DMS53 treated with DMSO at 0.1 percent for 48 hours (cell line): ENCODE measurements at regions not wholly inside any gene's neighbourhood (a gene's known extent, or its start where the extent isn't known, plus 50 kb on each side); places are given as distances from the start of the nearest gene placed in this dataset.
A peak's percentile ranks its signal among the peaks of the same experiment; 100 is the strongest.

Source experiments
- DNase-seq: peaks from one replicate; lab custom pipeline; 2025; ENCODE audit not compliant: unreplicated experiment; lab: John Stamatoyannopoulos, UW

GRCh38 chr4:111542056-111542455 is 603.2 kb upstream of the FAM241A start:
- DNase-seq: no peak

GRCh38 chr4:111546881-111547280 is 598.4 kb upstream of the FAM241A start:
- DNase-seq: peak; percentile 13

- no peak for DNase-seq
Measured at GRCh38 chr4:111556141-111556781, 589.0 kb upstream of the FAM241A start.

DNA sequence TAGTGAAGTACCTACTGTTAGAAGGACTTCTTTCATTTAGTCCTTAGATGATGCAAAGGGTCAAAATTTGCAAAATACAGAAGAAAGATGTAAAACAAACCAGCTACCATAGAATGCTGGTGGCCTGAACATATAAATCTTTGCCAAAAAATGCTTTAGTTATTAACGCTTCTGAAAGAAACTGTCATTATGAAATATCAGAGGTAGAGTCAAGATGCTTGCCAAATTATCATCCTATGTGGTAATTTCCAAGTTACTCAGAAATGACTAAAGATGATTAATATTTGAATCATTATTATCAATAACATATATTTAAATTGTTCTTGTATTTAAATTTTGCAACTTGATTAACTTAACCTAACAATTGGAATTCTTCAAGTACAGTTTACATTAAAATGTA is 588.4 kb upstream of the FAM241A start:
- no peak for DNase-seq

DNA sequence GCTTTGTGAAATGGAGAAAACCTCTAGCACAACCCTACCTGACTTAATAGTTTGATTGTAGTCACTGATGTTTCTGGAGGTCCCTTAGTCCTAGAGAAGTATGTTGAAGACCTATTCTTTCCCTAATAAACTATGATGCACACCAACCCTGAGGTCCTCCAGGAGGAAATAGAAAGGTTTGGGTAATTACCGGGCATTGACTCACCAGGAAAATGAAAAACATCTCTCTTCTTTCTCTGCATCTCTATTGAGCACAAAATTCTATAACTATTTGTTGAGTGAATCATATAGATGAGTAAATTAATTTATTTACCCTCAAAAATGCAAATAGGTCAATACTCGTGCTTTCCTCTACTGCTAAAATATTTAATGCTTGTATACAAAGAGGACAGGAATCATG is 582.4 kb upstream of the FAM241A start:
- no peak for DNase-seq

- DNase-seq: no peak
Measured at GRCh38 chr4:111572470-111572869, 572.8 kb upstream of the FAM241A start.

- no peak for DNase-seq
Measured at GRCh38 chr4:111573386-111573785, 571.9 kb upstream of the FAM241A start.

GRCh38 chr4:111579767-111580166 is 565.5 kb upstream of the FAM241A start:
- no peak for DNase-seq

GRCh38 chr4:111595456-111595855 is 549.8 kb upstream of the FAM241A start:
- no peak for DNase-seq

GRCh38 chr4:111596491-111596890 is 548.8 kb upstream of the FAM241A start:
- no peak for DNase-seq

DNA sequence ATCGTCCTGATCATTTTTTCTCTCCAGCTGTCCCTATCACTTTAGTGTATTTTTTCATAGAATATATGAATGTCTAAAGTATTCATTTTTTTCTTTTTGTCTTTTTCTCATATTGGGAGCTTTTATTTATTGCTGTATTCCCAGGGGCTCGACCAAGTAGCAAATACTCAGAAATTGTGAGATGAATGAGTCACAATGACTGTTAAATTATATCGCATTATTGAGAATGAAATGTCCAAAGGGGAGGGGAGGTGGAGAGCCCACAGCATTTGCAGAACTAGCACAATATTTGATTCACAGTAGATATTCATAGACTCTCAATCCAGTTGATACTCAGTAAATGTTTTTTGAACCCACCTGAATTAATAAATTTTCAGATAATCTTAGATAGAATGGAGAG is 543.6 kb upstream of the FAM241A start:
- no peak for DNase-seq

DNA sequence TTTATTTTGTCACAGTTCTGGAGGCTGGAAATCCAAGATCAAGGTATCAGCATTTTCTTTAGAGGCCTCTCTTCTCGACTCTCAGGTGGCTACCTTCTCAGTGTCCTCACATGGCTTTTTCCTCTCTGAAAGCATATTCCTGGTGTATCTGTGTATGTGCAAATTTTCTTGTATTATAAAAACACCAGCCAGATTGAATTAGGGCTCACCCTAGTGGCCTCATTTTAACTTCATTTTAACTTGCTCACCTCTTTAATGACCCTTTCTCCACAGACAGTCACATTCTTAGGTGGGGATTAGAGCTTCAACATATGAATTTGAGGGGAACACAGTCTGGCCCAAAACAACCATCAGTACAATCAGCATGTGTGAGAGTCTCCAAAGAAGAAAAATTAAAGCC is 542.4 kb upstream of the FAM241A start:
- DNase-seq: peak; percentile 11

- DNase-seq: no peak
Measured at GRCh38 chr4:111605111-111605510, 540.1 kb upstream of the FAM241A start.

- DNase-seq: no peak
Measured at GRCh38 chr4:111610681-111611080, 534.6 kb upstream of the FAM241A start.

- no peak for DNase-seq
Measured at GRCh38 chr4:111618908-111619307, 526.3 kb upstream of the FAM241A start.

GRCh38 chr4:111628437-111628836 is 516.8 kb upstream of the FAM241A start:
- no peak for DNase-seq

GRCh38 chr4:111630705-111631104 is 514.5 kb upstream of the FAM241A start:
- peak; percentile 31 for DNase-seq

DNA sequence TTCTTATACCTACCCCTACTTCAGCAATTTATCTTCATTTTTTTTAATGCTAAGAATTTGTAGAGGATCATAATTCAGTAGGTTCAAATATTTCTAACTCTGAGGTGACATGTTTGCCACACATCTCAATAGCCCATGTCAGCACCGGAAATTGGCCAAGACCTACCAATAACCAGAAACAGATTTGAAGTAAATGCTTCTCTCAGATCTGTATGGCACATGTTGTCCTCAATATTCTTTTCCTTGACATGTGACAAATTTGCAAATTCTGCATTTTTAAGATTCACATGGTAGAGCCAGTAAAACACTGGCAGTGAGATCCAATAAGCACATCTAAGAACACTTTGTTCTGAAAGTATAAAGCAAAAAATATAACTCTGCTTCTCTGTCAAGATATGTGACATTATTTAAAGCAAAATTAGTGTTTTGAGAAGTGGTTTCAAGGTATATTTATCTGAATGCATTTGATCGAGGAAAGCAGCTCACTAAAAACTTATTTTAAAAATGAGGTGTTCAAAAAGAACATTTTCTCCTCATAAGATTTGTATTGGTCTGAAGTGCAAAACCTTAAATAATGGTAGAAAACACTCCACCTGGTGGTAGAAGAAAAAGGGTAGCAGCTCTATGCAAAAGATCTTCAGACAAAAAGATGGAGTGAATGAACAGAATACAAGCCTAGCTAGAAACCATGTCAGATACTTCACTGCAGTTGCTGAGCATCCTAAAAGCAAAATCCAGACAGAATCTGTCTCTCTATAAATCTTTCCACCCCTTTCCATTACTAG is 513.8 kb upstream of the FAM241A start:
- peak; percentile 5 for DNase-seq

- DNase-seq: no peak
Measured at GRCh38 chr4:111632641-111633151, 512.6 kb upstream of the FAM241A start.

DNA sequence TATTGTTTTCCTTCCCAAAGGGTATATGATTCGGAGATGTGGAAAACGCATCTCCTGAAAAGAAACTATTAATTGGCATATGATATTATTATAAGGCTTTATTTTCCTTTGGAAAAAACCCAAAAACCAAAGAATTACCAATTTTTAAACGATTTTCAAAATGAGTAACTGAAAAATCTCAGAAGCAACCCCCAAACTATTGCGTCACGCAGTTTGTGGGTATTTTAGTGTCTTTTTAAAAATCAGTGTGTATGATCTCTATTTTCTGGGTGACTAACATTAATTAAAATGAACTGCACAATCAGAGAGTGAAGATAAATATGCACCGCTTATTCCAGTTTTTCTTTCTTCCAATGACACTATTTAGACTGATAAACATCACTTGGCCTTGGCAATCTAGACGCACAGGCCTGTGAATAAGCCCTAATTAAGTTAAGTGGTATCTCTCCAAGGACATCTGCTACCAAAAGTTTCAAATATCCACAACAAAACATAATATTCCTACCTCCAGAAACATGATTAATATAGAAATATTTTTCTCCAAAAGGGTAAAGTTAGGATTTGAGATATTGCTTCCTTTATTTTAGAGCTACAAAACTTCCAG is 511.5 kb upstream of the FAM241A start:
- no peak for DNase-seq

- no peak for DNase-seq
Measured at GRCh38 chr4:111635646-111636045, 509.6 kb upstream of the FAM241A start.

DNA sequence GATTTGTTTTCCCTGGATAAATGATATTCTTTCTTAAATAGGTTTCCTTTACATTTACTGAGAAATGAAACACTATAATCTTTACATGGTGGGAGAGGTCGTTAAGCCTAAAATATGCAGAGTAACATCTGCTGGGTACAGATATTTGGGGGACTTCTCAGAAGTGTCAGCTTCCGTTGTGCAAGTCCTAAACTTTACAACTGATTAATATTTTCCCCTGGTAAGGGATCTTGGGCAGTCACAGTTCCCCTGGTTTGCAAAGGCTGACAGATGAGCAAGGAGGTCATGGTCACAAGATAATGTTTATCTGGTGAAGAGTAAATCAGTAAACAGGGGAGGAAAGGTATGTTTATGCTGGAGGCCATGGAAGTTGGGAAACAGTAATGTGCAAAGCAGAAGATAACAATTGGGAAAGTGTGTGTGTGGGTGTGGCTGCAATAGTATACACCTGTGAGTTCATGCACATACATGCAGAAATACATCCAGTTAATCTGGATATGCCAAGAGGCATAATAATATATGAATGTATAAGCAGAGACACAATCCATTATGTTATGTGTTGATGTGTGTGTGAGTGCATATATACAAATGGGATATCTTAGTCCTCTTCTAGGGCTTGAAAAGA is 508.2 kb upstream of the FAM241A start:
- no peak for DNase-seq
